GM18909 (cell line): ENCODE measurements at regions not wholly inside any gene's neighbourhood (a gene's known extent, or its start where the extent isn't known, plus 50 kb on each side); places are given as distances from the start of the nearest gene placed in this dataset.
"Not testable (repeated sequence)": the region's sequence is repeated elsewhere in the genome, so short reads cannot be mapped to it uniquely, and the experiment has no call there.

Experiments
- ATAC-seq: cut with Tn5 transposase; IDR thresholded peaks from one replicate; pipeline ENCODE4 v1.9.1; 2021; ENCODE audit warnings: mild to moderate bottlenecking; ENCODE audit not compliant: unreplicated experiment, poor library complexity

GRCh38 chr13:80551650-80552497, 210.9 kb upstream of the SPRY2 start:
- ATAC-seq: no peak

- no peak for ATAC-seq
These were observed 210.1 kb upstream of the SPRY2 start for GRCh38 chr13:80550971-80551441.

GRCh38 chr13:80548915-80549314, 208.0 kb upstream of the SPRY2 start:
- no peak for ATAC-seq

GRCh38 chr13:80547885-80548825, 207.2 kb upstream of the SPRY2 start:
- ATAC-seq: no peak

- ATAC-seq: no peak
These were observed 206.4 kb upstream of the SPRY2 start for GRCh38 chr13:80547341-80547740.

GRCh38 chr13:80533175-80533574, 192.2 kb upstream of the SPRY2 start:
- ATAC-seq: no peak

- no peak for ATAC-seq
These were observed 190.0 kb upstream of the SPRY2 start for GRCh38 chr13:80530902-80531301.

GRCh38 chr13:80530191-80530590, 189.3 kb upstream of the SPRY2 start:
- ATAC-seq: no peak

GRCh38 chr13:80529734-80530133, 188.8 kb upstream of the SPRY2 start:
- no peak for ATAC-seq

GRCh38 chr13:80528733-80529132, 187.8 kb upstream of the SPRY2 start:
- ATAC-seq: no peak

GRCh38 chr13:80527400-80527799, 186.5 kb upstream of the SPRY2 start:
- no peak for ATAC-seq

- ATAC-seq: no peak
These were observed 183.7 kb upstream of the SPRY2 start for GRCh38 chr13:80524447-80525215.

- no peak for ATAC-seq
These were observed 182.2 kb upstream of the SPRY2 start for GRCh38 chr13:80523134-80523533.

- ATAC-seq: not testable (repeated sequence)
These were observed 181.5 kb upstream of the SPRY2 start for GRCh38 chr13:80522463-80522862.

GRCh38 chr13:80516818-80517348, 176.0 kb upstream of the SPRY2 start:
- ATAC-seq: no peak

GRCh38 chr13:80515296-80515695, 174.4 kb upstream of the SPRY2 start:
- no peak for ATAC-seq

- ATAC-seq: no peak
These were observed 172.3 kb upstream of the SPRY2 start for GRCh38 chr13:80513196-80513595.

GRCh38 chr13:80510686-80511085, 169.8 kb upstream of the SPRY2 start:
- no peak for ATAC-seq

- ATAC-seq: no peak
These were observed 168.3 kb upstream of the SPRY2 start for GRCh38 chr13:80509264-80509663.

- no peak for ATAC-seq
These were observed 167.1 kb upstream of the SPRY2 start for GRCh38 chr13:80508031-80508430.
